Neuronal stem cell (in vitro differentiated cells): ENCODE measurements at regions not wholly inside any gene's neighbourhood (a gene's known extent, or its start where the extent isn't known, plus 50 kb on each side); places are given as distances from the start of the nearest gene placed in this dataset.

ENCODE experiments used
- DNase-seq: peaks from one replicate; pipeline ENCODE4 v3.0.0-alpha.2; 2013; ENCODE audit warnings: low spot score
- H2AFZ ChIP-seq: one replicate; pipeline ENCODE4 v1.6.1; 2013; ENCODE audit warnings: mild to moderate bottlenecking, low read length, inconsistent platforms
- H2AK5ac ChIP-seq: 2 replicates; pipeline ENCODE4 v1.6.1; 2013; ENCODE audit warnings: low read depth, mild to moderate bottlenecking, inconsistent platforms, low read length, moderate library complexity, mixed read lengths
- H2BK120ac ChIP-seq: 2 replicates; pipeline ENCODE4 v1.6.1; 2013; ENCODE audit warnings: low read depth, mild to moderate bottlenecking, inconsistent platforms, low read length, moderate library complexity, mixed read lengths
- H2BK12ac ChIP-seq: one replicate; pipeline ENCODE4 v1.6.1; 2013; ENCODE audit warnings: low read length, inconsistent platforms
- H2BK15ac ChIP-seq: 2 replicates; pipeline ENCODE4 v1.6.1; 2013; ENCODE audit warnings: mild to moderate bottlenecking, low read length, inconsistent platforms, mixed read lengths
- H2BK5ac ChIP-seq: one replicate; pipeline ENCODE4 v1.6.1; 2013; ENCODE audit warnings: inconsistent platforms, mild to moderate bottlenecking, low read length, moderate library complexity
- H3K14ac ChIP-seq: one replicate; pipeline ENCODE4 v1.6.1; 2013; ENCODE audit warnings: low read length, inconsistent platforms
- H3K18ac ChIP-seq: 2 replicates; pipeline ENCODE4 v1.6.1; 2013; ENCODE audit warnings: low read length, inconsistent platforms
- H3K23ac ChIP-seq: 2 replicates; pipeline ENCODE4 v1.6.1; 2013; ENCODE audit warnings: low read depth, mild to moderate bottlenecking, mixed read lengths, low read length, inconsistent platforms; ENCODE audit not compliant: poor library complexity
- H3K27ac ChIP-seq: replicated peaks from 3 replicates; pipeline ENCODE4 v1.5.1; 2013; ENCODE audit warnings: low read length, inconsistent platforms
- H3K27me3 ChIP-seq, 3 experiments: 2 replicates each; pipeline ENCODE4 v1.6.1; 2013; ENCODE audit warnings: low read length in 3 of 3, mild to moderate bottlenecking in 2 of 3, inconsistent platforms in 1 of 3, low read depth in 1 of 3, mixed read lengths in 1 of 3, moderate library complexity in 1 of 3; ENCODE audit not compliant: control insufficient read depth in 3 of 3, insufficient read depth in 3 of 3
- H3K36me3 ChIP-seq, 2 donors: replicated peaks in 1 of 2; 2 replicates each; pipeline ENCODE4 v1.6.1; 2013; ENCODE audit warnings: low read length in 2 of 2; ENCODE audit not compliant: control insufficient read depth in 2 of 2, insufficient read depth in 2 of 2
- H3K4ac ChIP-seq: 2 replicates; pipeline ENCODE4 v1.6.1; 2013; ENCODE audit warnings: inconsistent platforms, mild to moderate bottlenecking, low read length, moderate library complexity
- H3K4me1 ChIP-seq, 2 donors: 1 replicate in 1 of 2; 2 replicates in 1 of 2; pipeline ENCODE4 v1.6.1; 2013; ENCODE audit warnings: low read length in 2 of 2, low read depth in 1 of 2; ENCODE audit not compliant: control insufficient read depth in 2 of 2, insufficient read depth in 1 of 2
- H3K4me2 ChIP-seq: one replicate; pipeline ENCODE4 v1.6.1; 2013; ENCODE audit warnings: mild to moderate bottlenecking, low read length, inconsistent platforms; ENCODE audit not compliant: insufficient read depth, poor library complexity, severe bottlenecking
- H3K4me3 ChIP-seq, 2 donors: 2 replicates each; pipeline ENCODE4 v1.5.1; 2013; ENCODE audit warnings: low read length in 2 of 2, mild to moderate bottlenecking in 2 of 2, inconsistent platforms in 1 of 2, moderate library complexity in 1 of 2
- H3K79me1 ChIP-seq: one replicate; pipeline ENCODE4 v1.6.1; 2013; ENCODE audit warnings: low read depth, mild to moderate bottlenecking, inconsistent platforms, low read length, moderate library complexity
- H3K9ac ChIP-seq: one replicate; pipeline ENCODE4 v1.6.1; 2013; ENCODE audit warnings: mild to moderate bottlenecking, low read depth, low read length, inconsistent platforms; ENCODE audit not compliant: poor library complexity
- H3K9me3 ChIP-seq, 2 donors: replicated peaks in 1 of 2; 2 replicates each; pipeline versions ENCODE3 to v1.6.1; 2013; ENCODE audit warnings: low read length in 2 of 2, mild to moderate bottlenecking in 2 of 2, inconsistent platforms in 1 of 2, low read depth in 1 of 2, mixed read lengths in 1 of 2, moderate library complexity in 1 of 2; ENCODE audit not compliant: control insufficient read depth in 2 of 2, insufficient read depth in 1 of 2
- H4K8ac ChIP-seq: one replicate; pipeline ENCODE4 v1.6.1; 2013; ENCODE audit warnings: low read depth, mild to moderate bottlenecking, inconsistent platforms, low read length, moderate library complexity
- H4K91ac ChIP-seq: one replicate; pipeline ENCODE4 v1.6.1; 2013; ENCODE audit warnings: low read length, low read depth, mild to moderate bottlenecking, inconsistent platforms; ENCODE audit not compliant: poor library complexity
- WGBS, 2 donors: extraction: QIAGEN DNeasy Blood & Tissue Kit; methylation state at CpG; one replicate each; pipeline ENCODE4 v1.1.7; 2013; ENCODE audit warnings: missing lambda C conversion rate in 2 of 2, mixed read lengths in 1 of 2; ENCODE audit not compliant: insufficient read length in 2 of 2, insufficient replicate concordance in 1 of 2; ENCODE audit errors: extremely low coverage in 2 of 2; 5-methylcytosine and 5-hydroxymethylcytosine counted together

- no peak overlapping the region for H3K23ac ChIP-seq
- H3K79me1 ChIP-seq = no peaks in the 10 kb centered on the region
- no peak overlapping the region for H2BK120ac ChIP-seq
- H3K4me3 ChIP-seq = no peak overlapping the region
- H3K4me1 ChIP-seq = peaks cover 24 to 55% of the 10 kb centered on the region in 2 donors
- peak overlapping the region; percentile 2 for H2AFZ ChIP-seq
- no peak overlapping the region for H2BK12ac ChIP-seq
- H3K4ac ChIP-seq = no peak overlapping the region
- no peak overlapping the region for H3K18ac ChIP-seq
- H3K9ac ChIP-seq = no peak overlapping the region
- H3K36me3 ChIP-seq = no peaks in the 10 kb centered on the region
- no peaks in the 10 kb centered on the region for H3K27me3 ChIP-seq
- H4K8ac ChIP-seq = no peak overlapping the region
- H2BK5ac ChIP-seq = no peak overlapping the region
- no peak overlapping the region for H2AK5ac ChIP-seq
- H3K27ac ChIP-seq = no peak overlapping the region
- no peak overlapping the region for H2BK15ac ChIP-seq
- no peak overlapping the region for H4K91ac ChIP-seq
- WGBS, 2 donors = no CpG with 5 or more reads among the region's 7 CpGs
- H3K14ac ChIP-seq = no peak overlapping the region
- no peak overlapping the region for H3K4me2 ChIP-seq
- no peak for DNase-seq
- H3K9me3 ChIP-seq = no peaks in the 10 kb centered on the region
Observed at GRCh38 chr6:163945808-163946207, 531.3 kb downstream of the QKI start.

GRCh38 chr6:163944897-163945296 is 530.4 kb downstream of the QKI start:
- no CpG with 5 or more reads among the region's 11 CpGs for WGBS, 2 donors
- no peaks in the 10 kb centered on the region for H3K27me3 ChIP-seq
- H3K14ac ChIP-seq = no peak overlapping the region
- peak overlapping the region in 1 of 2 donors; percentile 7 for H3K4me3 ChIP-seq
- peak overlapping the region; percentile 24 for H2BK12ac ChIP-seq
- no peaks in the 10 kb centered on the region for H3K9me3 ChIP-seq
- H3K18ac ChIP-seq = peak overlapping the region; percentile 86
- H3K79me1 ChIP-seq = no peaks in the 10 kb centered on the region
- no peak overlapping the region for H3K9ac ChIP-seq
- no peak for DNase-seq
- H2BK120ac ChIP-seq = no peak overlapping the region
- no peak overlapping the region for H4K8ac ChIP-seq
- peak overlapping the region; percentile 8 for H2AFZ ChIP-seq
- H3K4ac ChIP-seq = no peak overlapping the region
- H3K36me3 ChIP-seq = no peaks in the 10 kb centered on the region
- no peak overlapping the region for H3K23ac ChIP-seq
- no peak overlapping the region for H2AK5ac ChIP-seq
- H3K4me1 ChIP-seq = peaks cover 30 to 62% of the 10 kb centered on the region in 2 donors
- no peak overlapping the region for H2BK5ac ChIP-seq
- H3K27ac ChIP-seq = peak overlapping the region; percentile 50
- no peak overlapping the region for H4K91ac ChIP-seq
- H2BK15ac ChIP-seq = no peak overlapping the region
- peak overlapping the region; percentile 26 for H3K4me2 ChIP-seq

GRCh38 chr6:163943607-163944385 is 529.3 kb downstream of the QKI start:
- Histone ChIP-seq H3K9me3 (no peaks in the 10 kb centered on the region), H3K36me3 (no peaks in the 10 kb centered on the region), H3K4me1 (peaks cover 30 to 62% of the 10 kb centered on the region in 2 donors), H2AK5ac (no peak overlapping the region), H3K4me2 (peak overlapping the region; percentile 47), H2AFZ (no peak overlapping the region), H2BK15ac (no peak overlapping the region), H3K27me3 (no peaks in the 10 kb centered on the region), H3K27ac (peak overlapping the region; percentile 98), H3K4ac (no peak overlapping the region), H2BK12ac (no peak overlapping the region), H3K4me3 (no peak overlapping the region), H3K18ac (no peak overlapping the region), H4K8ac (no peak overlapping the region), H3K14ac (no peak overlapping the region), H3K79me1 (no peaks in the 10 kb centered on the region), H2BK120ac (no peak overlapping the region), H2BK5ac (no peak overlapping the region), H4K91ac (no peak overlapping the region), H3K23ac (no peak overlapping the region), H3K9ac (no peak overlapping the region)
- WGBS, 2 donors = no CpG with 5 or more reads among the region's 16 CpGs
- peak; percentile 96 for DNase-seq

- no peak overlapping the region for H2BK12ac ChIP-seq
- no peak overlapping the region for H3K9ac ChIP-seq
- H3K9me3 ChIP-seq = no peaks in the 10 kb centered on the region
- H3K36me3 ChIP-seq = no peaks in the 10 kb centered on the region
- H3K23ac ChIP-seq = no peak overlapping the region
- no peak for DNase-seq
- no peak overlapping the region for H4K91ac ChIP-seq
- no peak overlapping the region for H2BK15ac ChIP-seq
- no peak overlapping the region for H3K18ac ChIP-seq
- H2BK120ac ChIP-seq = no peak overlapping the region
- no peak overlapping the region for H2BK5ac ChIP-seq
- no peaks in the 10 kb centered on the region for H3K79me1 ChIP-seq
- H3K27ac ChIP-seq = peak overlapping the region; percentile 98
- WGBS, 2 donors = no CpG with 5 or more reads among the region's 3 CpGs
- H3K27me3 ChIP-seq = no peaks in the 10 kb centered on the region
- no peak overlapping the region for H3K14ac ChIP-seq
- H3K4me2 ChIP-seq = no peak overlapping the region
- peaks cover 30 to 62% of the 10 kb centered on the region in 2 donors for H3K4me1 ChIP-seq
- H2AK5ac ChIP-seq = no peak overlapping the region
- H4K8ac ChIP-seq = no peak overlapping the region
- H2AFZ ChIP-seq = no peak overlapping the region
- no peak overlapping the region for H3K4me3 ChIP-seq
- H3K4ac ChIP-seq = no peak overlapping the region
Observed at GRCh38 chr6:163942790-163943189, 528.3 kb downstream of the QKI start.
